H9 (cell line): ENCODE measurements at regions not wholly inside any gene's neighbourhood (a gene's known extent, or its start where the extent isn't known, plus 50 kb on each side); places are given as distances from the start of the nearest gene placed in this dataset.
A peak's percentile ranks its signal among the peaks of the same experiment; 100 is the strongest.

Experiments
- DNase-seq: peaks from one replicate; pipeline ENCODE4 v3.0.0-alpha.2; 2017
- H2AFZ ChIP-seq: one replicate; pipeline ENCODE4 v1.6.1; 2013; ENCODE audit warnings: mild to moderate bottlenecking, low read length, control low read depth, moderate library complexity
- H2AK5ac ChIP-seq: 2 replicates; pipeline ENCODE4 v1.6.1; 2013; ENCODE audit warnings: low read length, control low read depth, mixed read lengths; ENCODE audit not compliant: insufficient read length
- H2BK120ac ChIP-seq: one replicate; pipeline ENCODE4 v1.6.1; 2013; ENCODE audit warnings: low read depth, mild to moderate bottlenecking, low read length, control low read depth, inconsistent platforms; ENCODE audit not compliant: poor library complexity, severe bottlenecking
- H2BK12ac ChIP-seq: 2 replicates; pipeline ENCODE4 v1.6.1; 2013; ENCODE audit warnings: low read length, control low read depth, mixed read lengths, low read depth; ENCODE audit not compliant: insufficient read length
- H2BK15ac ChIP-seq: 2 replicates; pipeline ENCODE4 v1.6.1; 2013; ENCODE audit warnings: low read depth, low read length, control low read depth
- H2BK20ac ChIP-seq: one replicate; pipeline ENCODE4 v1.6.1; 2013; ENCODE audit warnings: low read depth, mild to moderate bottlenecking, low read length, control low read depth, inconsistent platforms; ENCODE audit not compliant: poor library complexity, severe bottlenecking
- H2BK5ac ChIP-seq: 2 replicates; pipeline ENCODE4 v1.6.1; 2013; ENCODE audit warnings: low read length, control low read depth, mixed read lengths; ENCODE audit not compliant: insufficient read length
- H3K14ac ChIP-seq: 2 replicates; pipeline ENCODE4 v1.6.1; 2013; ENCODE audit warnings: low read length, control low read depth; ENCODE audit not compliant: insufficient read depth
- H3K18ac ChIP-seq: 2 replicates; pipeline ENCODE4 v1.6.1; 2013; ENCODE audit warnings: low read depth, mild to moderate bottlenecking, mixed read lengths, low read length, control low read depth; ENCODE audit not compliant: insufficient read length
- H3K23ac ChIP-seq: 2 replicates; pipeline ENCODE4 v1.6.1; 2013; ENCODE audit warnings: low read length, control low read depth, mixed read lengths, low read depth; ENCODE audit not compliant: insufficient read length
- H3K23me2 ChIP-seq: 2 replicates; pipeline ENCODE4 v1.6.1; 2013; ENCODE audit warnings: low read depth, mild to moderate bottlenecking, mixed read lengths, low read length, control low read depth; ENCODE audit not compliant: insufficient read length, poor library complexity, severe bottlenecking
- H3K27ac ChIP-seq: 2 replicates; pipeline ENCODE4 v1.5.1; 2013; ENCODE audit warnings: low read length, control low read depth, mixed read lengths, low read depth; ENCODE audit not compliant: insufficient read length
- H3K27me3 ChIP-seq: 2 replicates; pipeline ENCODE4 v1.6.1; 2013; ENCODE audit warnings: low read length, control low read depth, inconsistent platforms; ENCODE audit not compliant: insufficient read depth
- H3K4ac ChIP-seq: 2 replicates; pipeline ENCODE4 v1.6.1; 2013; ENCODE audit warnings: low read depth, mild to moderate bottlenecking, control low read depth, inconsistent platforms, low read length, moderate library complexity
- H3K4me1 ChIP-seq: 2 replicates; pipeline ENCODE4 v1.6.1; 2013; ENCODE audit warnings: low read length, control low read depth, inconsistent platforms; ENCODE audit not compliant: insufficient read depth
- H3K4me2 ChIP-seq: 2 replicates; pipeline ENCODE4 v1.6.1; 2013; ENCODE audit warnings: low read length, control low read depth, mixed read lengths; ENCODE audit not compliant: insufficient read length, insufficient read depth
- H3K56ac ChIP-seq: 2 replicates; pipeline ENCODE4 v1.6.1; 2013; ENCODE audit warnings: low read depth, mild to moderate bottlenecking, mixed read lengths, low read length, control low read depth; ENCODE audit not compliant: insufficient read length
- H3K79me1 ChIP-seq: 2 replicates; pipeline ENCODE4 v1.6.1; 2013; ENCODE audit warnings: low read depth, mild to moderate bottlenecking, moderate library complexity, low read length, control low read depth, inconsistent platforms; ENCODE audit not compliant: insufficient read depth, poor library complexity, severe bottlenecking
- H3K79me2 ChIP-seq: 2 replicates; pipeline ENCODE4 v1.6.1; 2013; ENCODE audit warnings: low read length, control low read depth, inconsistent platforms; ENCODE audit not compliant: insufficient read depth
- H3K9ac ChIP-seq: 2 replicates; pipeline ENCODE4 v1.6.1; 2013; ENCODE audit warnings: low read length, control low read depth, mixed read lengths; ENCODE audit not compliant: insufficient read length; ENCODE audit errors: extremely low read depth
- H3K9me3 ChIP-seq: one replicate; pipeline ENCODE4 v1.6.1; 2013; ENCODE audit warnings: low read depth, low read length, inconsistent platforms; ENCODE audit not compliant: control insufficient read depth
- H3T11ph ChIP-seq: one replicate; pipeline ENCODE4 v1.6.1; 2013; ENCODE audit warnings: mild to moderate bottlenecking, low read length, control low read depth, inconsistent platforms
- H4K20me1 ChIP-seq: one replicate; pipeline ENCODE4 v1.6.1; 2013; ENCODE audit not compliant: control insufficient read depth, insufficient read length, insufficient read depth
- H4K5ac ChIP-seq: 2 replicates; pipeline ENCODE4 v1.6.1; 2013; ENCODE audit warnings: low read depth, mild to moderate bottlenecking, mixed read lengths, low read length, control low read depth; ENCODE audit not compliant: insufficient read length
- H4K8ac ChIP-seq: replicated peaks from 2 replicates; pipeline ENCODE4 v1.6.1; 2013; ENCODE audit warnings: low read length, control low read depth, mixed read lengths, low read depth; ENCODE audit not compliant: insufficient read length
- H4K91ac ChIP-seq: 2 replicates; pipeline ENCODE4 v1.6.1; 2013; ENCODE audit warnings: low read depth, mild to moderate bottlenecking, moderate library complexity, mixed read lengths, low read length, control low read depth; ENCODE audit not compliant: insufficient read length
- H3K27ac Mint-ChIP-seq, 3 experiments: 2 replicates in 2 of 3; 3 replicates in 1 of 3; pipeline ENCODE4 v1.8.0; 2020 to 2021; ENCODE audit warnings: mixed read lengths in 3 of 3, mild to moderate bottlenecking in 1 of 3, moderate library complexity in 1 of 3
- H3K27me3 Mint-ChIP-seq: 2 replicates; pipeline ENCODE4 v1.8.0; 2021; ENCODE audit warnings: low read depth, mild to moderate bottlenecking, moderate library complexity, mixed read lengths
- H3K36me3 Mint-ChIP-seq, 3 experiments: 2 replicates in 2 of 3; 3 replicates in 1 of 3; pipeline ENCODE4 v1.8.0; 2020 to 2021; ENCODE audit warnings: low read depth in 3 of 3, mixed read lengths in 3 of 3; ENCODE audit not compliant: insufficient read depth in 1 of 3
- H3K4me1 Mint-ChIP-seq, 2 experiments: 2 replicates each; pipeline ENCODE4 v1.8.0; 2020; ENCODE audit warnings: mixed read lengths in 2 of 2
- H3K4me3 Mint-ChIP-seq, 2 experiments: 2 replicates in 1 of 2; 3 replicates in 1 of 2; pipeline ENCODE4 v1.8.0; 2020 to 2021; ENCODE audit warnings: mild to moderate bottlenecking in 2 of 2, mixed read lengths in 2 of 2, moderate library complexity in 1 of 2
- H3K9me3 Mint-ChIP-seq, 2 experiments: 2 replicates in 1 of 2; 3 replicates in 1 of 2; pipeline ENCODE4 v1.8.0; 2020; ENCODE audit warnings: mild to moderate bottlenecking in 2 of 2, mixed read lengths in 2 of 2, moderate library complexity in 1 of 2
- CTCF ChIP-seq: fragments of 200-600 bp; sonication (generic); conservative IDR thresholded peaks from 3 replicates; pipeline ENCODE4 v1.8.0; 2021; ENCODE audit warnings: antibody characterized with exemption, mild to moderate bottlenecking
- WGBS: extraction: QIAGEN DNeasy Blood & Tissue Kit; methylation state at CpG from one replicate; pipeline ENCODE4 v1.1.7; 2013; ENCODE audit warnings: missing lambda C conversion rate, low lambda C conversion rate, mixed read lengths; ENCODE audit not compliant: insufficient read length; ENCODE audit errors: extremely low coverage; 5-methylcytosine and 5-hydroxymethylcytosine counted together

DNA sequence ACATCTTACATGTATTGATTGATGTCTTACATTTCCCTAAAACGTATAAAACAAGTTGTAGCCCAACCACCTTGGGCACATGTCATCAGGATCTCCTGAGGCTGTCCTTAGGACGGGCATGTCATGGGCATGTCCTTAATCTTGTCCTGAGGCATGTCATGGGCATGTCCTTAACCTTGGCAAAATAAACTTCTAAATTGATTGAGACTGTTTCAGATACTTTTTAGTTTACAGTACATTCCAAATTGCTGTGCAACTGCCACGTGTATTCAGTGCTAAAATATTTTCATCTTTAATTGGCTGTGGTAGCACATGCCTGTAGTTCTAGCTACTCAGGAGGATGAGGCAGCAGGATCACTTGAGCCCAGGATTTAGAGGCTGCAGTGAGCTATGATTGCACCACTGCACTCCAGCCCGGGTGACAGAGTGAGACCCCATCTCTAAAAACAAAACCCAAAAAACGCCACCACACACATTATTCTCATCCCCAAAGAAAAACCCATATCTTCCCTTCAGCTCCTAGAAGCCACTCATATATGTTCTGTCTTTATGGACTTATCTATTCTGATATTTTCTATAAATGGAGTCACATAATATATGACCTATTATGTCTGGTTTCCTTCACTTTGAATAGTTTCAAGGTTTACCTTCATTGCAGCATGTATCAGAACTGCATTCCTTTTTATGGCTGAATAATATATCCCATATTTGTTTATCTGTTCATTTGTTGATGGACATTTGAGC is 96.0 kb upstream of the BTG3 start:
- Histone ChIP-seq H3K4ac (no peak overlapping the region), H2AFZ (no peak overlapping the region), H2BK15ac (no peak overlapping the region), H2AK5ac (no peak overlapping the region), H3K9ac (no peak overlapping the region), H3K79me2 (no peaks in the 10 kb centered on the region), H4K5ac (no peak overlapping the region), H4K20me1 (no peaks in the 10 kb centered on the region), H2BK20ac (no peak overlapping the region), H3K14ac (no peak overlapping the region), H3K23me2 (no peaks in the 10 kb centered on the region), H3K56ac (no peak overlapping the region), H3K79me1 (no peaks in the 10 kb centered on the region), H3K9me3 (peaks cover 8% of the 10 kb centered on the region), H4K8ac (no peak overlapping the region), H3K27me3 (no peaks in the 10 kb centered on the region), H3K4me1 (no peaks in the 10 kb centered on the region), H2BK5ac (no peak overlapping the region), H2BK12ac (no peak overlapping the region), H3K18ac (no peak overlapping the region), H2BK120ac (no peak overlapping the region), H4K91ac (no peak overlapping the region), H3K4me2 (no peak overlapping the region), H3K23ac (no peak overlapping the region), H3T11ph (no peak overlapping the region), H3K27ac (no peak overlapping the region)
- Mint-ChIP-seq H3K4me3 (no peak overlapping the region), H3K36me3 (peaks cover 11 to 54% (median 27%) of the 10 kb centered on the region in 3 experiments), H3K4me1 (no peaks in the 10 kb centered on the region), H3K27ac (peak overlapping the region in 1 of 3 experiments; percentile 50; a peak in 3 of 7 replicates), H3K9me3 (peaks cover 45 to 50% of the 10 kb centered on the region in 2 experiments), H3K27me3 (peaks cover 3% of the 10 kb centered on the region)
- no CpG with 5 or more reads among the region's 5 CpGs for WGBS
- TF ChIP-seq CTCF: no peak
- DNase-seq: no peak
